RWPE2 (cell line): ENCODE measurements at regions not wholly inside any gene's neighbourhood (a gene's known extent, or its start where the extent isn't known, plus 50 kb on each side); places are given as distances from the start of the nearest gene placed in this dataset.

Experiments used
- ATAC-seq: fragments of 200-7000 bp; cut with Tn5 transposase; 3 replicates; pipeline ENCODE4 v1.9.1; 2021; ENCODE audit warnings: low read depth
- DNase-seq: peaks from one replicate; pipeline ENCODE4 v3.0.0-alpha.2; 2020; ENCODE audit warnings: low spot score
- H3K27ac ChIP-seq: fragments of 450-650 bp; 2 replicates; pipeline ENCODE4 v1.5.1; 2017; ENCODE audit warnings: mild to moderate bottlenecking; ENCODE audit not compliant: poor library complexity, severe bottlenecking
- H3K27me3 ChIP-seq: fragments of 250-450 bp; sonication (Bioruptor Pico); 2 replicates; pipeline ENCODE4 v1.5.1; 2021; ENCODE audit warnings: mild to moderate bottlenecking, moderate library complexity; ENCODE audit not compliant: insufficient read depth, poor library complexity, severe bottlenecking
- H3K36me3 ChIP-seq: fragments of 250-450 bp; sonication (Bioruptor Pico); 2 replicates; pipeline ENCODE4 v1.5.1; 2020; ENCODE audit warnings: low read depth, mild to moderate bottlenecking, moderate library complexity
- H3K4me1 ChIP-seq: fragments of 250-450 bp; sonication (Bioruptor Pico); 2 replicates; pipeline ENCODE4 v1.5.1; 2021; ENCODE audit warnings: mild to moderate bottlenecking, moderate library complexity; ENCODE audit not compliant: insufficient read depth, poor library complexity, severe bottlenecking
- H3K4me3 ChIP-seq: fragments of 250-450 bp; sonication (Bioruptor Pico); 2 replicates; pipeline ENCODE4 v1.5.1; 2021; ENCODE audit warnings: mild to moderate bottlenecking, moderate library complexity; ENCODE audit not compliant: severe bottlenecking
- H3K9me3 ChIP-seq: fragments of 250-450 bp; sonication (Bioruptor Pico); 2 replicates; pipeline ENCODE4 v1.5.1; 2021; ENCODE audit warnings: mild to moderate bottlenecking, moderate library complexity; ENCODE audit not compliant: severe bottlenecking
- CTCF ChIP-seq: fragments of 450-650 bp; IDR thresholded peaks from one replicate; pipeline ENCODE4 v1.5.1; 2017; ENCODE audit warnings: mild to moderate bottlenecking, moderate library complexity; ENCODE audit not compliant: poor library complexity, severe bottlenecking

GRCh38 chr6:133012774-133013173, 198.4 kb downstream of the RPS12 start:
- no peaks in the 10 kb centered on the region for H3K4me1 ChIP-seq
- no peaks in the 10 kb centered on the region for H3K27me3 ChIP-seq
- ATAC-seq = no peak
- H3K9me3 ChIP-seq = no peaks in the 10 kb centered on the region
- DNase-seq = no peak
- no peak overlapping the region for H3K27ac ChIP-seq
- H3K4me3 ChIP-seq = no peak overlapping the region
- TF ChIP-seq CTCF = no peak
- H3K36me3 ChIP-seq = no peaks in the 10 kb centered on the region

- no peak for ATAC-seq
These were observed 202.3 kb downstream of the RPS12 start for GRCh38 chr6:133016631-133017030.

GRCh38 chr6:133017581-133017980, 203.2 kb downstream of the RPS12 start:
- H3K27me3 ChIP-seq = no peaks in the 10 kb centered on the region
- H3K9me3 ChIP-seq = no peaks in the 10 kb centered on the region
- TF ChIP-seq CTCF = no peak
- H3K4me3 ChIP-seq = no peak overlapping the region
- H3K4me1 ChIP-seq = no peaks in the 10 kb centered on the region
- DNase-seq = no peak
- no peak for ATAC-seq
- no peaks in the 10 kb centered on the region for H3K36me3 ChIP-seq
- no peak overlapping the region for H3K27ac ChIP-seq

More at GRCh38 chr6:133016631-133017030, 202.3 kb downstream of the RPS12 start:
- no peak overlapping the region for H3K27ac ChIP-seq
- TF ChIP-seq CTCF = no peak
- no peaks in the 10 kb centered on the region for H3K9me3 ChIP-seq
- no peaks in the 10 kb centered on the region for H3K36me3 ChIP-seq
- DNase-seq = no peak
- no peak overlapping the region for H3K4me3 ChIP-seq
- H3K4me1 ChIP-seq = no peaks in the 10 kb centered on the region
- no peaks in the 10 kb centered on the region for H3K27me3 ChIP-seq

- Histone ChIP-seq H3K27me3 (no peaks in the 10 kb centered on the region), H3K4me3 (no peak overlapping the region)
- TF ChIP-seq CTCF = no peak
These were observed 212.3 kb downstream of the RPS12 start for GRCh38 chr6:133026705-133027104.

GRCh38 chr6:133033263-133033662, 207.9 kb upstream of the EYA4 start:
- Histone ChIP-seq H3K4me3 (no peak overlapping the region), H3K9me3 (no peaks in the 10 kb centered on the region), H3K27me3 (no peaks in the 10 kb centered on the region), H3K27ac (no peak overlapping the region), H3K36me3 (no peaks in the 10 kb centered on the region), H3K4me1 (no peaks in the 10 kb centered on the region)
- TF ChIP-seq CTCF = no peak
- ATAC-seq (no peak), DNase-seq (no peak)

More at GRCh38 chr6:133026705-133027104, 212.3 kb downstream of the RPS12 start:
- Histone ChIP-seq H3K36me3 (no peaks in the 10 kb centered on the region), H3K9me3 (no peaks in the 10 kb centered on the region), H3K4me1 (no peaks in the 10 kb centered on the region), H3K27ac (no peak overlapping the region)
- no peak for ATAC-seq
- no peak for DNase-seq
